DND-41 (cell line): ENCODE measurements at regions not wholly inside any gene's neighbourhood (a gene's known extent, or its start where the extent isn't known, plus 50 kb on each side); places are given as distances from the start of the nearest gene placed in this dataset.

Source experiments
- ATAC-seq: fragments of 200-7000 bp; cut with Tn5 transposase; 3 replicates; pipeline ENCODE4 v1.9.1; 2021; ENCODE audit warnings: low read depth; ENCODE audit not compliant: insufficient read depth
- DNase-seq: peaks from one replicate; pipeline ENCODE4 v3.0.0-alpha.2; 2020
- H2AFZ ChIP-seq: 2 replicates; pipeline ENCODE4 v1.6.0; 2012; ENCODE audit warnings: low read depth, low read length
- H3K27ac ChIP-seq: 2 replicates; pipeline ENCODE4 v1.5.1; 2012; ENCODE audit warnings: low read length, inconsistent platforms
- H3K27me3 ChIP-seq: fragments of 200-600 bp; sonication (generic); 2 replicates; pipeline ENCODE4 v1.6.0; 2012; ENCODE audit warnings: low read length, mild to moderate bottlenecking, inconsistent platforms; ENCODE audit not compliant: insufficient read depth, poor library complexity
- H3K36me3 ChIP-seq: 2 replicates; pipeline ENCODE4 v1.5.1; 2012; ENCODE audit warnings: low read length, inconsistent platforms; ENCODE audit not compliant: insufficient read depth
- H3K4me1 ChIP-seq: 2 replicates; pipeline ENCODE4 v1.5.1; 2012; ENCODE audit warnings: mild to moderate bottlenecking, low read length; ENCODE audit not compliant: insufficient read depth
- H3K4me2 ChIP-seq: 2 replicates; pipeline ENCODE4 v1.6.0; 2012; ENCODE audit warnings: mild to moderate bottlenecking, moderate library complexity, low read length, inconsistent platforms; ENCODE audit not compliant: insufficient read depth
- H3K4me3 ChIP-seq, 2 experiments: fragments of 200-600 bp in 1 of 2; shearing (Covaris generic) in 1 of 2; 2 replicates each; pipeline ENCODE4 v1.5.1; 2012 to 2016; ENCODE audit warnings: inconsistent platforms in 2 of 2, low read length in 2 of 2, mild to moderate bottlenecking in 2 of 2, low read depth in 1 of 2, moderate library complexity in 1 of 2
- H3K79me2 ChIP-seq: 2 replicates; pipeline ENCODE4 v1.6.0; 2012; ENCODE audit warnings: low read length, inconsistent platforms; ENCODE audit not compliant: insufficient read depth
- H3K9ac ChIP-seq: 2 replicates; pipeline ENCODE4 v1.6.0; 2012; ENCODE audit warnings: low read depth, mild to moderate bottlenecking, inconsistent platforms, low read length, moderate library complexity
- H3K9me3 ChIP-seq: 2 replicates; pipeline ENCODE4 v1.5.1; 2012; ENCODE audit warnings: low read length, moderate library complexity, mild to moderate bottlenecking, inconsistent platforms; ENCODE audit not compliant: insufficient read depth, severe bottlenecking
- H4K20me1 ChIP-seq: 2 replicates; pipeline ENCODE4 v1.6.0; 2012; ENCODE audit warnings: low read length; ENCODE audit not compliant: insufficient read depth
- CTCF ChIP-seq: IDR thresholded peaks from 2 replicates; pipeline ENCODE4 v1.5.1; 2012; ENCODE audit warnings: borderline replicate concordance, low read length, moderate library complexity, mild to moderate bottlenecking; ENCODE audit not compliant: poor library complexity, severe bottlenecking; ENCODE audit errors: extremely low read depth
- EZH2 ChIP-seq: IDR thresholded peaks from 3 replicates; pipeline ENCODE4 v1.6.1; 2012; ENCODE audit warnings: borderline replicate concordance, low read depth, mild to moderate bottlenecking, moderate library complexity, low read length, inconsistent platforms; ENCODE audit not compliant: severe bottlenecking

- H3K79me2 ChIP-seq = no peaks in the 10 kb centered on the region
- no peak for TF ChIP-seq CTCF
- no peak for TF ChIP-seq EZH2
- H3K27ac ChIP-seq = no peak overlapping the region
- ATAC-seq (no peak), DNase-seq (no peak)
- no peak overlapping the region for H2AFZ ChIP-seq
- H4K20me1 ChIP-seq = no peaks in the 10 kb centered on the region
- no peaks in the 10 kb centered on the region for H3K4me1 ChIP-seq
- H3K36me3 ChIP-seq = no peaks in the 10 kb centered on the region
- no peak overlapping the region for H3K4me3 ChIP-seq
- H3K4me2 ChIP-seq = no peak overlapping the region
- no peaks in the 10 kb centered on the region for H3K27me3 ChIP-seq
- no peak overlapping the region for H3K9ac ChIP-seq
- peaks cover 3% of the 10 kb centered on the region for H3K9me3 ChIP-seq
Measured at GRCh38 chr9:88852794-88853193, 138.5 kb upstream of the S1PR3 start.

GRCh38 chr9:88870627-88871026 is 120.6 kb upstream of the S1PR3 start:
- no peak for DNase-seq
- TF ChIP-seq CTCF = no peak
- no peak for TF ChIP-seq EZH2
- Histone ChIP-seq H3K9me3 (no peaks in the 10 kb centered on the region), H3K27ac (no peak overlapping the region), H4K20me1 (no peaks in the 10 kb centered on the region), H3K4me1 (no peaks in the 10 kb centered on the region), H3K27me3 (no peaks in the 10 kb centered on the region), H3K4me2 (no peak overlapping the region), H3K79me2 (no peaks in the 10 kb centered on the region), H3K36me3 (no peaks in the 10 kb centered on the region), H3K9ac (no peak overlapping the region), H2AFZ (no peak overlapping the region), H3K4me3 (no peak overlapping the region)
- ATAC-seq = no peak

GRCh38 chr9:88871669-88872068 is 119.6 kb upstream of the S1PR3 start:
- H2AFZ ChIP-seq = no peak overlapping the region
- no peak overlapping the region for H3K4me2 ChIP-seq
- H3K9me3 ChIP-seq = no peaks in the 10 kb centered on the region
- no peak for TF ChIP-seq EZH2
- no peak for TF ChIP-seq CTCF
- no peak overlapping the region for H3K4me3 ChIP-seq
- DNase-seq = no peak
- H3K79me2 ChIP-seq = no peaks in the 10 kb centered on the region
- no peak for ATAC-seq
- H3K27ac ChIP-seq = no peak overlapping the region
- H3K36me3 ChIP-seq = no peaks in the 10 kb centered on the region
- no peaks in the 10 kb centered on the region for H3K27me3 ChIP-seq
- no peaks in the 10 kb centered on the region for H3K4me1 ChIP-seq
- H3K9ac ChIP-seq = no peak overlapping the region
- no peaks in the 10 kb centered on the region for H4K20me1 ChIP-seq
